Fibroblast of the aortic adventitia (primary cell): ENCODE measurements at regions not wholly inside any gene's neighbourhood (a gene's known extent, or its start where the extent isn't known, plus 50 kb on each side); places are given as distances from the start of the nearest gene placed in this dataset.
"Not testable (repeated sequence)": the region's sequence is repeated elsewhere in the genome, so short reads cannot be mapped to it uniquely, and the experiment has no call there.

Experiments used
- DNase-seq: peaks from one replicate; pipeline ENCODE4 v3.0.0-alpha.2; 2010; ENCODE audit warnings: low read depth
- H3K4me3 ChIP-seq: 2 replicates; pipeline ENCODE4 v1.5.1; 2011; ENCODE audit warnings: low read depth, mild to moderate bottlenecking, control low read depth, low read length, moderate library complexity
- CTCF ChIP-seq: IDR thresholded peaks from 2 replicates; pipeline ENCODE4 v1.5.1; 2011; ENCODE audit warnings: mild to moderate bottlenecking, low read length, control low read depth, inconsistent platforms; ENCODE audit not compliant: insufficient read depth

GRCh38 chr7:115613836-115614235, 416.7 kb downstream of the TFEC start:
- TF ChIP-seq CTCF: no peak
- peak; percentile 40 for DNase-seq
- H3K4me3 ChIP-seq: no peak overlapping the region

- DNase-seq: no peak
- no peak for TF ChIP-seq CTCF
- no peak overlapping the region for H3K4me3 ChIP-seq
These were observed 427.1 kb downstream of the TFEC start for GRCh38 chr7:115603416-115603815.

GRCh38 chr7:115600207-115600606, 430.4 kb downstream of the TFEC start:
- no peak for TF ChIP-seq CTCF
- H3K4me3 ChIP-seq: no peak overlapping the region
- DNase-seq: peak; percentile 37

GRCh38 chr7:115599184-115599583, 431.4 kb downstream of the TFEC start:
- H3K4me3 ChIP-seq, DNase-seq: not testable (repeated sequence)

- not testable (repeated sequence) for DNase-seq, H3K4me3 ChIP-seq
These were observed 433.3 kb downstream of the TFEC start for GRCh38 chr7:115597220-115597619.

GRCh38 chr7:115593111-115593510, 437.5 kb downstream of the TFEC start:
- no peak overlapping the region for H3K4me3 ChIP-seq
- DNase-seq: no peak
- no peak for TF ChIP-seq CTCF

- DNase-seq: no peak
- TF ChIP-seq CTCF: no peak
- no peak overlapping the region for H3K4me3 ChIP-seq
These were observed 445.4 kb downstream of the TFEC start for GRCh38 chr7:115585015-115585718.

- peak; percentile 72 for DNase-seq
- no peak overlapping the region for H3K4me3 ChIP-seq
- TF ChIP-seq CTCF: no peak
These were observed 447.6 kb downstream of the TFEC start for GRCh38 chr7:115582956-115583355.
